ENCODE measurements at regions not wholly inside any gene's neighbourhood (a gene's known extent, or its start where the extent isn't known, plus 50 kb on each side); places are given as distances from the start of the nearest gene placed in this dataset.

GRCh38 chr6:81820422-81820821, 67.9 kb upstream of the TENT5A start:
- 0 out of 7 replicates have a peak overlapping the region, but pooled peaks of 1 of the 3 experiments have one; percentile 47 for H3K27ac Mint-ChIP-seq
- H3K4me3 Mint-ChIP-seq: no peak overlapping the region
- Histone ChIP-seq H3K27me3 (ENCODE audit: insufficient read depth, low read length) (no peaks in the 10 kb centered on the region), H3K4me1 (ENCODE audit: insufficient read depth, low read length) (no peaks in the 10 kb centered on the region), H3K4me2 (ENCODE audit: insufficient read depth, insufficient read length, low read length) (no peak overlapping the region), H2BK5ac (ENCODE audit: insufficient read length, low read length) (no peak overlapping the region), H3K27ac (ENCODE audit: insufficient read length, low read depth, low read length) (no peak overlapping the region), H3K79me1 (ENCODE audit: insufficient read depth, low read depth, low read length, poor library complexity, severe bottlenecking) (no peaks in the 10 kb centered on the region), H4K8ac (replicated peaks; ENCODE audit: insufficient read length, low read depth, low read length) (no peak overlapping the region), H2AFZ (ENCODE audit: low read length) (no peak overlapping the region), H2BK15ac (ENCODE audit: low read depth, low read length) (no peak overlapping the region), H3K56ac (ENCODE audit: insufficient read length, low read depth, low read length) (no peak overlapping the region), H4K5ac (ENCODE audit: insufficient read length, low read depth, low read length) (no peak overlapping the region), H2BK12ac (ENCODE audit: insufficient read length, low read depth, low read length) (no peak overlapping the region), H2BK120ac (ENCODE audit: low read depth, low read length, poor library complexity, severe bottlenecking) (no peak overlapping the region), H3K23ac (ENCODE audit: insufficient read length, low read depth, low read length) (no peak overlapping the region), H4K20me1 (ENCODE audit: control insufficient read depth, insufficient read depth, insufficient read length) (no peaks in the 10 kb centered on the region), H3K9me3 (ENCODE audit: control insufficient read depth, low read depth, low read length) (no peaks in the 10 kb centered on the region), H3K4ac (ENCODE audit: low read depth, low read length) (no peak overlapping the region), H2BK20ac (ENCODE audit: low read depth, low read length, poor library complexity, severe bottlenecking) (no peak overlapping the region), H3K14ac (ENCODE audit: insufficient read depth, low read length) (no peak overlapping the region), H4K91ac (ENCODE audit: insufficient read length, low read depth, low read length) (no peak overlapping the region), H3K23me2 (ENCODE audit: insufficient read length, low read depth, low read length, poor library complexity, severe bottlenecking) (no peaks in the 10 kb centered on the region), H3K79me2 (ENCODE audit: insufficient read depth, low read length) (no peaks in the 10 kb centered on the region), H3K18ac (ENCODE audit: insufficient read length, low read depth, low read length) (no peak overlapping the region), H2AK5ac (ENCODE audit: insufficient read length, low read length) (no peak overlapping the region), H3T11ph (ENCODE audit: low read length) (no peak overlapping the region), H3K9ac (ENCODE audit: extremely low read depth, insufficient read length, low read length) (no peak overlapping the region)
- H3K36me3 Mint-ChIP-seq (ENCODE audit: insufficient read depth in 1 of 3, low read depth in 3 of 3): no peaks in the 10 kb centered on the region
- WGBS (ENCODE audit: extremely low coverage, insufficient read length, low lambda C conversion rate): no CpG with 5 or more reads among the region's 2 CpGs
- no peak for TF ChIP-seq CTCF (conservative IDR thresholded peaks at IDR 0.05)
- no peaks in the 10 kb centered on the region for H3K27me3 Mint-ChIP-seq (ENCODE audit: low read depth)
- H3K4me1 Mint-ChIP-seq: no peaks in the 10 kb centered on the region
- H3K9me3 Mint-ChIP-seq: no peaks in the 10 kb centered on the region; a peak in 1 of 5 replicates
- DNase-seq: no peak

All from H9 (cell line).